SK-N-SH (cell line): ENCODE measurements at regions not wholly inside any gene's neighbourhood (a gene's known extent, or its start where the extent isn't known, plus 50 kb on each side); places are given as distances from the start of the nearest gene placed in this dataset.

Source experiments
- CTCF ChIA-PET: fragments of 300-600, 350-600 bp; formaldehyde crosslinking; extraction: SDS; loops from one replicate; lab custom pipeline; 2021; lab: Yijun Ruan, JAX
- POLR2A ChIA-PET: fragments of 350-600 bp; sonication (Branson Sonifier 250); formaldehyde crosslinking; extraction: SDS; loops from one replicate; lab custom pipeline; 2020; ENCODE audit warnings: antibody characterized with exemption, inconsistent platforms; lab: Yijun Ruan, JAX
- DNase-seq: peaks from one replicate; pipeline ENCODE4 v3.0.0; 2012
- H2AFZ ChIP-seq: fragments of 200-600 bp; sonication (generic); 2 replicates; pipeline ENCODE4 v1.8.1; 2016; ENCODE audit warnings: antibody characterized with exemption, mild to moderate bottlenecking, low read depth
- H3F3A ChIP-seq: fragments of 200-600 bp; sonication (generic); replicated peaks from 2 replicates; pipeline ENCODE3; 2016; ENCODE audit warnings: antibody characterized with exemption, mild to moderate bottlenecking; ENCODE audit not compliant: insufficient read depth
- H3K27ac ChIP-seq, 2 experiments: fragments of 200-500 bp in 1 of 2; fragments of 200-600 bp in 1 of 2; sonication (Bioruptor generic) in 1 of 2; sonication (generic), shearing (Covaris generic) in 1 of 2; 2 replicates each; pipeline versions ENCODE4 v1.5.1 to v1.6.1; 2014 to 2016; ENCODE audit warnings: low read depth in 2 of 2, inconsistent platforms in 1 of 2, low read length in 1 of 2, mild to moderate bottlenecking in 1 of 2, mixed read lengths in 1 of 2
- H3K27me3 ChIP-seq: fragments of 200-600 bp; sonication (generic), shearing (Covaris generic); 2 replicates; pipeline ENCODE4 v1.6.1; 2016; ENCODE audit warnings: mixed run types; ENCODE audit not compliant: insufficient read depth
- H3K36me3 ChIP-seq, 2 experiments: fragments of 200-500 bp in 1 of 2; fragments of 200-600 bp in 1 of 2; sonication (Bioruptor generic) in 1 of 2; sonication (generic) in 1 of 2; replicated peaks in 1 of 2; 2 replicates each; pipeline versions ENCODE3 to v1.5.1; 2014 to 2016; ENCODE audit warnings: low read length in 1 of 2, mild to moderate bottlenecking in 1 of 2; ENCODE audit not compliant: insufficient read depth in 2 of 2, control insufficient read depth in 1 of 2
- H3K4me1 ChIP-seq, 2 experiments: fragments of 200-500 bp in 1 of 2; fragments of 200-600 bp in 1 of 2; sonication (Bioruptor generic) in 1 of 2; sonication (generic), shearing (Covaris generic) in 1 of 2; 2 replicates each; pipeline versions ENCODE4 v1.5.1 to v1.6.1; 2014 to 2016; ENCODE audit warnings: low read depth in 1 of 2, low read length in 1 of 2, mixed run types in 1 of 2; ENCODE audit not compliant: insufficient read depth in 2 of 2, control insufficient read depth in 1 of 2
- H3K4me2 ChIP-seq: fragments of 200-600 bp; sonication (generic), shearing (Covaris generic); 2 replicates; pipeline ENCODE4 v1.6.1; 2017; ENCODE audit warnings: mixed run types
- H3K4me3 ChIP-seq, 2 experiments: fragments of 200-500 bp in 1 of 2; fragments of 200-600 bp in 1 of 2; sonication (Bioruptor generic) in 1 of 2; sonication (generic), shearing (Covaris generic) in 1 of 2; 2 replicates each; pipeline versions ENCODE4 v1.5.1 to v1.8.1; 2014 to 2016; ENCODE audit warnings: low read depth in 2 of 2, inconsistent platforms in 1 of 2, low read length in 1 of 2, mild to moderate bottlenecking in 1 of 2, mixed read lengths in 1 of 2, moderate library complexity in 1 of 2
- H3K79me2 ChIP-seq: fragments of 200-600 bp; sonication (generic); 2 replicates; pipeline ENCODE4 v1.8.1; 2017; ENCODE audit warnings: mild to moderate bottlenecking; ENCODE audit not compliant: insufficient read depth
- H3K9ac ChIP-seq: fragments of 200-600 bp; sonication (generic); 2 replicates; pipeline ENCODE4 v1.6.1; 2017; ENCODE audit warnings: mixed run types
- H3K9me2 ChIP-seq: fragments of 200-600 bp; sonication (generic); 2 replicates; pipeline ENCODE4 v1.6.1; 2017; ENCODE audit warnings: mixed run types
- H3K9me3 ChIP-seq: fragments of 200-600 bp; sonication (generic); 2 replicates; pipeline ENCODE4 v1.6.1; 2017; ENCODE audit warnings: mixed run types, mild to moderate bottlenecking, moderate library complexity
- H4K20me1 ChIP-seq: fragments of 200-600 bp; sonication (generic); 2 replicates; pipeline ENCODE4 v1.6.1; 2017; ENCODE audit warnings: mild to moderate bottlenecking, mixed run types; ENCODE audit not compliant: insufficient read depth
- EP300 ChIP-seq, 2 experiments: IDR thresholded peaks; 2 replicates each; pipeline versions ENCODE4 v1.4.0 to v1.6.1; 2012; ENCODE audit warnings: borderline replicate concordance in 1 of 2, low read depth in 1 of 2, low read length in 1 of 2
- FOSL2 ChIP-seq: IDR thresholded peaks from 2 replicates; pipeline ENCODE4 v1.4.0; 2012; ENCODE audit warnings: low read depth, mild to moderate bottlenecking, moderate library complexity, borderline replicate concordance
- FOXJ3 ChIP-seq: sonication (generic); formaldehyde crosslinking; IDR thresholded peaks from 2 replicates; pipeline ENCODE4 v1.5.1; 2020; ENCODE audit warnings: mild to moderate bottlenecking, missing genetic modification reagents
- JUND ChIP-seq: IDR thresholded peaks from 2 replicates; pipeline ENCODE4 v1.4.0; 2012
- MEF2A ChIP-seq: IDR thresholded peaks from 2 replicates; pipeline ENCODE4 v1.4.0; 2012; ENCODE audit warnings: low read depth, borderline replicate concordance
- NFIC ChIP-seq: IDR thresholded peaks from 2 replicates; pipeline ENCODE4 v1.4.0; 2012; ENCODE audit warnings: borderline replicate concordance
- NRF1 ChIP-seq: IDR thresholded peaks from 2 replicates; pipeline ENCODE4 v1.6.1; 2012; ENCODE audit warnings: low read depth, mild to moderate bottlenecking, low read length
- POLR2AphosphoS5 ChIP-seq: IDR thresholded peaks from 2 replicates; pipeline ENCODE4 v1.6.1; 2012; ENCODE audit warnings: low read depth, low read length
- RAD21 ChIP-seq: IDR thresholded peaks from 2 replicates; pipeline ENCODE4 v1.6.1; 2012; ENCODE audit warnings: mild to moderate bottlenecking, low read length
- RCOR1 ChIP-seq: fragments of 150-350 bp; IDR thresholded peaks from 2 replicates; pipeline ENCODE4 v1.6.1; 2017; ENCODE audit warnings: antibody characterized with exemption, low read length
- RXRA ChIP-seq: IDR thresholded peaks from 2 replicates; pipeline ENCODE4 v1.4.0; 2012; ENCODE audit warnings: low read depth, mild to moderate bottlenecking, borderline replicate concordance
- SIN3A ChIP-seq: IDR thresholded peaks from 2 replicates; pipeline ENCODE4 v1.6.1; 2012; ENCODE audit warnings: low read depth, mild to moderate bottlenecking, low read length, moderate library complexity, borderline replicate concordance
- TEAD4 ChIP-seq: IDR thresholded peaks from 2 replicates; pipeline ENCODE4 v1.4.0; 2012; ENCODE audit warnings: mild to moderate bottlenecking, borderline replicate concordance; ENCODE audit not compliant: insufficient read depth
- YY1 ChIP-seq: IDR thresholded peaks from 2 replicates; pipeline ENCODE4 v1.4.0; 2012; ENCODE audit warnings: low read depth, mild to moderate bottlenecking
- WGBS: methylation state at CpG from one replicate; pipeline ENCODE4 v1.1.6; 2017; ENCODE audit warnings: low lambda C conversion rate; 5-methylcytosine and 5-hydroxymethylcytosine counted together
- TF ChIP-seq, protein P1 (sequence below): fragments of 150-350 bp; IDR thresholded peaks from 2 replicates; pipeline ENCODE4 v1.6.1; 2017; ENCODE audit warnings: antibody characterized with exemption, low read length, low read depth, borderline replicate concordance
- TF ChIP-seq, protein P2 (sequence below): IDR thresholded peaks from 2 replicates; pipeline ENCODE4 v1.4.0; 2012; ENCODE audit warnings: low read depth, borderline replicate concordance
- TF ChIP-seq, protein P3 (sequence below): fragments of 150-350 bp; IDR thresholded peaks from 2 replicates; pipeline ENCODE4 v1.6.1; 2016; ENCODE audit warnings: mild to moderate bottlenecking, low read depth, low read length
- TF ChIP-seq, protein P4 (sequence below): IDR thresholded peaks from 2 replicates; pipeline ENCODE4; 2012
- TF ChIP-seq, protein P5 (sequence below): IDR thresholded peaks from 2 replicates; pipeline ENCODE4 v1.4.0; 2012; ENCODE audit warnings: low read depth, borderline replicate concordance
- TF ChIP-seq, protein P6 (sequence below): IDR thresholded peaks from 2 replicates; pipeline ENCODE4 v1.4.0; 2012; ENCODE audit warnings: low read depth

DNA sequence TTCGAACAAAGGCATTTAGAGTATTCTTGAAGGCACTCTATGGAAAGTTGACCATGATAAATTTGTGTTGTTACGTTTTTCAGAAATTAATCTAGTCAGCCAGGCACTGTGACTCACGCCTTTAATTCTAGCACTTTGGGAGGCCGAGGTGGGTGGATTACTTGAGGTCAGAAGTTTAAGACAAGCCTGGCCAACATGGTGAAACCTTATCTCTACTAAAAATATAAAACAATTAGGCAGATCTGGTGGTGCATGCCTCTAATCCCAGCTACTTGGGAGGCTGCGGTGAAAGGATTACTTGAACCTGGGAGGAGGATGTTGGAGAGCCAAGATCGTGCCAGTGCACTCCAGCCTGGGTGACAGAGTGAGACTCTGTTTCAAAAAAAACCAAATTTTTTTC lies 130.6 kb upstream of the BRINP3 start:
- Histone ChIP-seq H3K4me3 (no peak overlapping the region), H4K20me1 (no peaks in the 10 kb centered on the region), H3K4me2 (no peak overlapping the region), H2AFZ (no peak overlapping the region), H3K9ac (no peak overlapping the region), H3K4me1 (no peaks in the 10 kb centered on the region), H3K79me2 (no peaks in the 10 kb centered on the region), H3K27ac (no peak overlapping the region), H3F3A (no peaks in the 10 kb centered on the region), H3K36me3 (no peaks in the 10 kb centered on the region), H3K9me2 (no peaks in the 10 kb centered on the region), H3K9me3 (no peaks in the 10 kb centered on the region), H3K27me3 (no peaks in the 10 kb centered on the region)
- TF ChIP-seq, protein P1, sequence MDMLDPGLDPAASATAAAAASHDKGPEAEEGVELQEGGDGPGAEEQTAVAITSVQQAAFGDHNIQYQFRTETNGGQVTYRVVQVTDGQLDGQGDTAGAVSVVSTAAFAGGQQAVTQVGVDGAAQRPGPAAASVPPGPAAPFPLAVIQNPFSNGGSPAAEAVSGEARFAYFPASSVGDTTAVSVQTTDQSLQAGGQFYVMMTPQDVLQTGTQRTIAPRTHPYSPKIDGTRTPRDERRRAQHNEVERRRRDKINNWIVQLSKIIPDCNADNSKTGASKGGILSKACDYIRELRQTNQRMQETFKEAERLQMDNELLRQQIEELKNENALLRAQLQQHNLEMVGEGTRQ = no peak
- no peak for TF ChIP-seq RXRA
- no peak for TF ChIP-seq POLR2AphosphoS5
- no peak for TF ChIP-seq YY1
- TF ChIP-seq EP300 (IDR thresholded peaks at IDR 0.05; ENCODE audit: borderline replicate concordance in 1 of 2, low read depth in 1 of 2, low read length in 1 of 2) = no peak
- no peak for TF ChIP-seq TEAD4
- TF ChIP-seq MEF2A = no peak
- TF ChIP-seq, protein P2, sequence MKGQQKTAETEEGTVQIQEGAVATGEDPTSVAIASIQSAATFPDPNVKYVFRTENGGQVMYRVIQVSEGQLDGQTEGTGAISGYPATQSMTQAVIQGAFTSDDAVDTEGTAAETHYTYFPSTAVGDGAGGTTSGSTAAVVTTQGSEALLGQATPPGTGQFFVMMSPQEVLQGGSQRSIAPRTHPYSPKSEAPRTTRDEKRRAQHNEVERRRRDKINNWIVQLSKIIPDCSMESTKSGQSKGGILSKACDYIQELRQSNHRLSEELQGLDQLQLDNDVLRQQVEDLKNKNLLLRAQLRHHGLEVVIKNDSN = no peak
- no peak for TF ChIP-seq NRF1
- TF ChIP-seq FOXJ3 = no peak
- TF ChIP-seq, protein P3, sequence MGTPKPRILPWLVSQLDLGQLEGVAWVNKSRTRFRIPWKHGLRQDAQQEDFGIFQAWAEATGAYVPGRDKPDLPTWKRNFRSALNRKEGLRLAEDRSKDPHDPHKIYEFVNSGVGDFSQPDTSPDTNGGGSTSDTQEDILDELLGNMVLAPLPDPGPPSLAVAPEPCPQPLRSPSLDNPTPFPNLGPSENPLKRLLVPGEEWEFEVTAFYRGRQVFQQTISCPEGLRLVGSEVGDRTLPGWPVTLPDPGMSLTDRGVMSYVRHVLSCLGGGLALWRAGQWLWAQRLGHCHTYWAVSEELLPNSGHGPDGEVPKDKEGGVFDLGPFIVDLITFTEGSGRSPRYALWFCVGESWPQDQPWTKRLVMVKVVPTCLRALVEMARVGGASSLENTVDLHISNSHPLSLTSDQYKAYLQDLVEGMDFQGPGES = no peak
- TF ChIP-seq SIN3A = no peak
- TF ChIP-seq FOSL2 = no peak
- TF ChIP-seq JUND = no peak
- no peak for TF ChIP-seq RCOR1
- no peak for TF ChIP-seq NFIC
- no peak for TF ChIP-seq RAD21
- TF ChIP-seq, protein P4, sequence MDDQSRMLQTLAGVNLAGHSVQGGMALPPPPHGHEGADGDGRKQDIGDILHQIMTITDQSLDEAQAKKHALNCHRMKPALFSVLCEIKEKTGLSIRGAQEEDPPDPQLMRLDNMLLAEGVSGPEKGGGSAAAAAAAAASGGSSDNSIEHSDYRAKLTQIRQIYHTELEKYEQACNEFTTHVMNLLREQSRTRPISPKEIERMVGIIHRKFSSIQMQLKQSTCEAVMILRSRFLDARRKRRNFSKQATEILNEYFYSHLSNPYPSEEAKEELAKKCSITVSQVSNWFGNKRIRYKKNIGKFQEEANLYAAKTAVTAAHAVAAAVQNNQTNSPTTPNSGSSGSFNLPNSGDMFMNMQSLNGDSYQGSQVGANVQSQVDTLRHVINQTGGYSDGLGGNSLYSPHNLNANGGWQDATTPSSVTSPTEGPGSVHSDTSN = no peak
- TF ChIP-seq, protein P5, sequence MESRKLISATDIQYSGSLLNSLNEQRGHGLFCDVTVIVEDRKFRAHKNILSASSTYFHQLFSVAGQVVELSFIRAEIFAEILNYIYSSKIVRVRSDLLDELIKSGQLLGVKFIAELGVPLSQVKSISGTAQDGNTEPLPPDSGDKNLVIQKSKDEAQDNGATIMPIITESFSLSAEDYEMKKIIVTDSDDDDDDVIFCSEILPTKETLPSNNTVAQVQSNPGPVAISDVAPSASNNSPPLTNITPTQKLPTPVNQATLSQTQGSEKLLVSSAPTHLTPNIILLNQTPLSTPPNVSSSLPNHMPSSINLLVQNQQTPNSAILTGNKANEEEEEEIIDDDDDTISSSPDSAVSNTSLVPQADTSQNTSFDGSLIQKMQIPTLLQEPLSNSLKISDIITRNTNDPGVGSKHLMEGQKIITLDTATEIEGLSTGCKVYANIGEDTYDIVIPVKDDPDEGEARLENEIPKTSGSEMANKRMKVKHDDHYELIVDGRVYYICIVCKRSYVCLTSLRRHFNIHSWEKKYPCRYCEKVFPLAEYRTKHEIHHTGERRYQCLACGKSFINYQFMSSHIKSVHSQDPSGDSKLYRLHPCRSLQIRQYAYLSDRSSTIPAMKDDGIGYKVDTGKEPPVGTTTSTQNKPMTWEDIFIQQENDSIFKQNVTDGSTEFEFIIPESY = no peak
- TF ChIP-seq, protein P6, sequence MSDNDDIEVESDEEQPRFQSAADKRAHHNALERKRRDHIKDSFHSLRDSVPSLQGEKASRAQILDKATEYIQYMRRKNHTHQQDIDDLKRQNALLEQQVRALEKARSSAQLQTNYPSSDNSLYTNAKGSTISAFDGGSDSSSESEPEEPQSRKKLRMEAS = no peak
- WGBS = 33% methylated on average over 6 of the region's 6 CpGs
- ChIA-PET CTCF (no interaction called here), POLR2A (no interaction called here)
- no peak for DNase-seq
